Left lung (tissue), 4 donors: ENCODE measurements at regions not wholly inside any gene's neighbourhood (a gene's known extent, or its start where the extent isn't known, plus 50 kb on each side); places are given as distances from the start of the nearest gene placed in this dataset.

ENCODE experiments used
- ATAC-seq: fragments of 200-7000 bp; cut with Tn5 transposase; one replicate; pipeline ENCODE4 v1.9.1; 2020; ENCODE audit warnings: moderate library complexity
- DNase-seq, 4 donors: peaks; one replicate each; pipeline ENCODE4 v3.0.0-alpha.2; 2013 to 2020
- H3K27ac ChIP-seq, 2 donors: fragments of 200-600 bp; sonication (generic) in 1 of 2; one replicate each; pipeline versions ENCODE4 v1.5.0 to v1.8.0; 2020 to 2021
- H3K27me3 ChIP-seq, 2 donors: fragments of 200-600 bp; sonication (generic) in 1 of 2; one replicate each; pipeline versions ENCODE4 v1.5.0 to v1.8.0; 2020 to 2021
- H3K36me3 ChIP-seq, 2 donors: fragments of 200-600 bp; sonication (generic) in 1 of 2; one replicate each; pipeline versions ENCODE4 v1.5.0 to v1.8.0; 2020 to 2021
- H3K4me1 ChIP-seq, 2 donors: fragments of 200-600 bp; one replicate each; pipeline ENCODE4 v1.8.0; 2021
- H3K4me3 ChIP-seq, 2 donors: fragments of 200-600 bp; sonication (generic) in 1 of 2; one replicate each; pipeline versions ENCODE4 v1.5.0 to v1.8.0; 2020 to 2021; ENCODE audit warnings: mild to moderate bottlenecking in 1 of 2
- H3K9me3 ChIP-seq, 2 donors: fragments of 200-600 bp; sonication (generic) in 1 of 2; one replicate each; pipeline versions ENCODE4 v1.5.0 to v1.8.0; 2020 to 2021
- intact Hi-C, 2 donors: fragments of 100-400 bp; cut with DNase I; formaldehyde crosslinking; loops; one replicate each; pipeline versions ENCODE4 v1.11.2 to v1.14.2; 2022
- TF ChIP-seq, protein P1 (sequence below), 2 donors: fragments of 200-600 bp; sonication (generic) in 1 of 2; IDR thresholded peaks; one replicate each; pipeline versions ENCODE4 v1.5.0 to v1.8.0; 2021; ENCODE audit warnings: antibody characterized with exemption in 2 of 2
- donor health status: DM: no; HTN: yes; CAD: no.
- donor health status: DM: no; HTN: no; CAD: no.

DNA sequence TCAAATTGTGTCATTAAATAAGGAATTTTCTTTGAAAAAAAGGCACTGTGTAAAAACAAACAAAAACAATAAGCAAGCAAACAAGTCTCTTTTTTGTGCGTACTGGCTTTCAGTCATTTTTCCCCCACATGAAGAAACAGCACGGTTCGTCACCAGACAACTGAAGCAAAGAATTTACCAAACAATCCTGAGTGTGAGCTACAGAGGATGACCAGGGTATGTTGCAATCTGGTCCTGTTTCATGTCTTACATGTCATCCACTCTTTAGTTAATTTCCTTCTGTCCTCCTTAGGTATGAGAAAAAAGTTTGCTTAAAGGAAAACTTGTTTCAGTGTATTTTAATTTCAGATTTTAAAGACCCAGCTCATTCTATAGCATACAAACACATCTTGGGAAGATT is 1080.7 kb upstream of the NUDT12 start:
- TF ChIP-seq, protein P1, sequence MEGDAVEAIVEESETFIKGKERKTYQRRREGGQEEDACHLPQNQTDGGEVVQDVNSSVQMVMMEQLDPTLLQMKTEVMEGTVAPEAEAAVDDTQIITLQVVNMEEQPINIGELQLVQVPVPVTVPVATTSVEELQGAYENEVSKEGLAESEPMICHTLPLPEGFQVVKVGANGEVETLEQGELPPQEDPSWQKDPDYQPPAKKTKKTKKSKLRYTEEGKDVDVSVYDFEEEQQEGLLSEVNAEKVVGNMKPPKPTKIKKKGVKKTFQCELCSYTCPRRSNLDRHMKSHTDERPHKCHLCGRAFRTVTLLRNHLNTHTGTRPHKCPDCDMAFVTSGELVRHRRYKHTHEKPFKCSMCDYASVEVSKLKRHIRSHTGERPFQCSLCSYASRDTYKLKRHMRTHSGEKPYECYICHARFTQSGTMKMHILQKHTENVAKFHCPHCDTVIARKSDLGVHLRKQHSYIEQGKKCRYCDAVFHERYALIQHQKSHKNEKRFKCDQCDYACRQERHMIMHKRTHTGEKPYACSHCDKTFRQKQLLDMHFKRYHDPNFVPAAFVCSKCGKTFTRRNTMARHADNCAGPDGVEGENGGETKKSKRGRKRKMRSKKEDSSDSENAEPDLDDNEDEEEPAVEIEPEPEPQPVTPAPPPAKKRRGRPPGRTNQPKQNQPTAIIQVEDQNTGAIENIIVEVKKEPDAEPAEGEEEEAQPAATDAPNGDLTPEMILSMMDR (IDR thresholded peaks at IDR 0.05): no peak
- no peak overlapping the region for H3K4me3 ChIP-seq
- H3K27ac ChIP-seq: no peak overlapping the region
- H3K36me3 ChIP-seq: no peaks in the 10 kb centered on the region
- H3K9me3 ChIP-seq: no peaks in the 10 kb centered on the region
- intact Hi-C loops: no loop called here
- ATAC-seq (no peak), DNase-seq (no peak)
- H3K4me1 ChIP-seq: no peaks in the 10 kb centered on the region
- no peaks in the 10 kb centered on the region for H3K27me3 ChIP-seq

DNA sequence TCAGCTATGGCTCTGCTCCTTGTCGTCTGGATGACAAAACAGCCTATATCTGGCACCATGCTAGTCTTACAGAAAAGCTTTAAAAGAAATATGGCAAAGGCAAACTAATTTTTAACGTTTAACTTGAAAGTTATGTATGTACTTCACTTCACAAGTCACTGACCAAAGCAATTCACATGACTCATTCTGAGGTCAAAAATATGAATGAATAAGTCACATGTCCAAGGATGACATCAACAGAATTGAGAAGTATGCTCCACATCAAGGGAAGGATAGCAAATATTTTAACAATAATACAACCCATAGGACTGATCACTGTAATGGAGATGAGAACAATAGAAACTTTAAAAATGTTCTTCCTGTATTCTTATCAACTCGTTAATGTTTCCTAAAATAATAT is 1072.6 kb upstream of the NUDT12 start:
- no peak for DNase-seq
- Histone ChIP-seq H3K4me1 (no peaks in the 10 kb centered on the region), H3K27me3 (no peaks in the 10 kb centered on the region)

DNA sequence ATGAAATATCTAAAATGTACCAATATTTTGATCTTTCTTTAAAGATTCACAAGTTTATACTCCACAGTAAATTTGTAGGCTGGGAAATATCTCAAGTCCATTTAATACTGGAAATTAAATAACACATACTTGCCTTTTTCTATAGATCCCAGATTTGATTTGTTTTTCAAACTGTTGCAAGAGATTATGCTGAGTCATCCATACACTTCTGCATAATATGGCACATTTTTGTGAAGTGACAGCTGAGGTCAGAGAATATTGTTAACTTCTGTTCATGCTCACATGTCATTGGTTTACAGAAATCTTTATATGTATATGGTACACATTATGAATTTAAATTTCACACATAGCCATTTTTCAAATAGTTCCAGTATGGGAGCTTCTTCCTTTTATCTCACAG is 1066.3 kb upstream of the NUDT12 start:
- intact Hi-C loops: no loop called here
- H3K27ac ChIP-seq: no peak overlapping the region
- H3K4me1 ChIP-seq: no peaks in the 10 kb centered on the region
- peaks cover 0 to 12% of the 10 kb centered on the region in 2 donors for H3K9me3 ChIP-seq
- H3K4me3 ChIP-seq: no peak overlapping the region
- no peaks in the 10 kb centered on the region for H3K27me3 ChIP-seq
- ATAC-seq (no peak), DNase-seq (no peak)
- TF ChIP-seq, protein P1 (IDR thresholded peaks at IDR 0.05): no peak
- H3K36me3 ChIP-seq: no peaks in the 10 kb centered on the region

More for the DNA sequence above, 1072.6 kb upstream of the NUDT12 start:
- H3K27ac ChIP-seq: no peak overlapping the region
- ATAC-seq: no peak
- intact Hi-C loops: no loop called here
- TF ChIP-seq, protein P1 (IDR thresholded peaks at IDR 0.05): no peak
- no peaks in the 10 kb centered on the region for H3K9me3 ChIP-seq
- H3K36me3 ChIP-seq: no peaks in the 10 kb centered on the region
- H3K4me3 ChIP-seq: no peak overlapping the region

DNA sequence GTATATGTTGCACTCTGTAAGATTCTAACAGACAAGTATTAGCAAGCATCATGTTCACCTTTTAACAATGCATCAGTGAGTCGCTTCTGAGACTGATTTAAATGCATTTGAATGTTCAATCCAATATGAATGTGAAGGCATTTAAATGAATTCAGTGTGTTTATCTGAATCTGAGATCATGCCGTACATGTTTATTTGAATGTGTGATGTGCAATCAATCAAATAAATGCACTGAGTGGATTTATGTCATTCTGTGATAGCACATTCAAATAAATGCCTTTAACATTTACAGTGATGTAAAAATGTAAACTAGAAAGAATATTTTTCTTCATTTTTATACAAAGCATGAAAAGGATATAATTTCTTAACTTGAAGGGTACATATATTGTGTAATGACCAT is 1063.5 kb upstream of the NUDT12 start:
- ATAC-seq: no peak
- intact Hi-C loops: no loop called here

DNA sequence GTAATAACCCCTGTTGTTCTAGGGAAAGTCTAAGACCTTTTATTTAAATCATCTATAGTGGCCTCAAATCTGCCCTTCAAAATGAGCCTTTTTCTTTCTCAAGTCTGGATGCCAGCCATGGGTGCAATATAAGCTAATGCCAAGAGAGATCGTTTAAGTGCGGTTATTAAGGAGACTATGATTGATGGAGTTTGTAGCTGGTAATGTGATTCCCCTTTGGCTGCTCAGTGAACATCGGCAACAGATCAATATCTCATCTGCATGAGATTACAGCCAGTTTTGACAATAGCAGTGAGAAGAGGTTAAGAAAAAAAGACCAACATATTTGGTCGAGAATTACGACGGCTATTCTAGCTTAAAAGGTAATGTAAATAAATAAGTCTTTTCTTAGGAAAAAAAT is 1049.4 kb upstream of the NUDT12 start:
- H3K27ac ChIP-seq: no peak overlapping the region
- H3K36me3 ChIP-seq: no peaks in the 10 kb centered on the region
- no peaks in the 10 kb centered on the region for H3K27me3 ChIP-seq
- H3K4me3 ChIP-seq: no peak overlapping the region
- H3K9me3 ChIP-seq: no peaks in the 10 kb centered on the region
- TF ChIP-seq, protein P1 (IDR thresholded peaks at IDR 0.05): no peak
- ATAC-seq: no peak
- intact Hi-C loops: no loop called here
- DNase-seq: no peak
- no peaks in the 10 kb centered on the region for H3K4me1 ChIP-seq

More for the DNA sequence above, 1063.5 kb upstream of the NUDT12 start:
- no peak for DNase-seq
- Histone ChIP-seq H3K27me3 (no peaks in the 10 kb centered on the region), H3K9me3 (peaks cover 0 to 12% of the 10 kb centered on the region in 2 donors), H3K4me3 (no peak overlapping the region), H3K27ac (no peak overlapping the region), H3K36me3 (no peaks in the 10 kb centered on the region), H3K4me1 (no peaks in the 10 kb centered on the region)
- TF ChIP-seq, protein P1 (IDR thresholded peaks at IDR 0.05): no peak
